CD14-positive monocyte (primary cell): ENCODE measurements at regions not wholly inside any gene's neighbourhood (a gene's known extent, or its start where the extent isn't known, plus 50 kb on each side); places are given as distances from the start of the nearest gene placed in this dataset.

Source experiments
- DNase-seq, 3 donors: peaks; one replicate each; pipeline ENCODE4 v3.0.0-alpha.2; 2011 to 2022
- H2AFZ ChIP-seq: 2 replicates; pipeline ENCODE4 v1.6.0; 2012; ENCODE audit warnings: mild to moderate bottlenecking, low read depth, low read length, inconsistent platforms; ENCODE audit not compliant: insufficient read depth, poor library complexity, severe bottlenecking
- H3K27ac ChIP-seq, 2 donors: 1 replicate in 1 of 2; 2 replicates in 1 of 2; pipeline ENCODE4 v1.5.1; 2012 to 2013; ENCODE audit warnings: low read length in 2 of 2, control low read depth in 1 of 2, inconsistent platforms in 1 of 2, low read depth in 1 of 2, mild to moderate bottlenecking in 1 of 2
- H3K27me3 ChIP-seq, 2 donors: one replicate each; pipeline versions ENCODE4 v1.6.0 to v1.6.1; 2011 to 2013; ENCODE audit warnings: low read length in 2 of 2; ENCODE audit not compliant: control insufficient read depth in 2 of 2, insufficient read depth in 2 of 2
- H3K36me3 ChIP-seq, 2 donors: replicated peaks in 1 of 2; 1 replicate in 1 of 2; 2 replicates in 1 of 2; pipeline versions ENCODE4 v1.5.1 to v1.6.1; 2012 to 2013; ENCODE audit warnings: low read length in 2 of 2, control low read depth in 1 of 2, inconsistent platforms in 1 of 2, mild to moderate bottlenecking in 1 of 2; ENCODE audit not compliant: insufficient read depth in 2 of 2, control insufficient read depth in 1 of 2
- H3K4me1 ChIP-seq, 2 donors: 1 replicate in 1 of 2; 2 replicates in 1 of 2; pipeline versions ENCODE4 v1.5.1 to v1.6.1; 2012 to 2013; ENCODE audit warnings: low read length in 2 of 2, control low read depth in 1 of 2, inconsistent platforms in 1 of 2, mild to moderate bottlenecking in 1 of 2, moderate library complexity in 1 of 2; ENCODE audit not compliant: insufficient read depth in 2 of 2, control insufficient read depth in 1 of 2
- H3K4me2 ChIP-seq: replicated peaks from 2 replicates; pipeline ENCODE3; 2012; ENCODE audit warnings: low read length, moderate library complexity, mild to moderate bottlenecking; ENCODE audit not compliant: poor library complexity, severe bottlenecking; ENCODE audit errors: extremely low read depth
- H3K4me3 ChIP-seq, 3 experiments: fragments of 200-600 bp in 1 of 3; sonication (generic) in 1 of 3; replicated peaks in 1 of 3; 1 replicate in 2 of 3; 2 replicates in 1 of 3; pipeline ENCODE4 v1.5.1; 2011 to 2013; ENCODE audit warnings: low read length in 3 of 3, mild to moderate bottlenecking in 3 of 3, control low read depth in 2 of 3, low read depth in 2 of 3, inconsistent platforms in 1 of 3, moderate library complexity in 1 of 3
- H3K79me2 ChIP-seq: 2 replicates; pipeline ENCODE4 v1.6.0; 2012; ENCODE audit warnings: mild to moderate bottlenecking, control low read depth, inconsistent platforms, low read length, moderate library complexity; ENCODE audit not compliant: insufficient read depth
- H3K9ac ChIP-seq: 2 replicates; pipeline ENCODE4 v1.6.0; 2017; ENCODE audit warnings: low read length, mild to moderate bottlenecking; ENCODE audit not compliant: insufficient read depth, poor library complexity, severe bottlenecking
- H3K9me3 ChIP-seq, 2 donors: replicated peaks in 1 of 2; 1 replicate in 1 of 2; 2 replicates in 1 of 2; pipeline versions ENCODE4 v1.5.1 to v1.6.1; 2012 to 2013; ENCODE audit warnings: low read length in 2 of 2, control low read depth in 1 of 2; ENCODE audit not compliant: control insufficient read depth in 1 of 2, insufficient read depth in 1 of 2
- H4K20me1 ChIP-seq: 2 replicates; pipeline ENCODE4 v1.6.0; 2012; ENCODE audit warnings: mild to moderate bottlenecking, low read length, control low read depth, moderate library complexity; ENCODE audit not compliant: insufficient read depth
- H3K27ac Mint-ChIP-seq, 7 donors: one replicate each; pipeline ENCODE4 v1.8.0; 2020; ENCODE audit warnings: mild to moderate bottlenecking in 7 of 7, mixed read lengths in 7 of 7, moderate library complexity in 6 of 7, inconsistent platforms in 2 of 7
- H3K27me3 Mint-ChIP-seq, 3 donors: one replicate each; pipeline ENCODE4 v1.8.0; 2021 to 2022; ENCODE audit warnings: low read depth in 3 of 3, mild to moderate bottlenecking in 3 of 3, mixed read lengths in 3 of 3, moderate library complexity in 3 of 3, inconsistent platforms in 1 of 3
- H3K36me3 Mint-ChIP-seq, 2 donors: one replicate each; pipeline ENCODE4 v1.8.0; 2020; ENCODE audit warnings: mixed read lengths in 2 of 2, inconsistent platforms in 1 of 2, mild to moderate bottlenecking in 1 of 2
- H3K4me1 Mint-ChIP-seq: one replicate; pipeline ENCODE4 v1.8.0; 2020; ENCODE audit warnings: mild to moderate bottlenecking, mixed read lengths
- H3K4me3 Mint-ChIP-seq, 2 donors: one replicate each; pipeline ENCODE4 v1.8.0; 2020; ENCODE audit warnings: mild to moderate bottlenecking in 2 of 2, mixed read lengths in 2 of 2, moderate library complexity in 1 of 2
- H3K9me3 Mint-ChIP-seq, 7 donors: one replicate each; pipeline ENCODE4 v1.8.0; 2020 to 2022; ENCODE audit warnings: mixed read lengths in 7 of 7, mild to moderate bottlenecking in 6 of 7, moderate library complexity in 6 of 7, inconsistent platforms in 2 of 7
- WGBS: methylation state at CpG from one replicate; pipeline ENCODE4 v1.1.5; 2013; ENCODE audit warnings: missing lambda C conversion rate; ENCODE audit not compliant: insufficient coverage; 5-methylcytosine and 5-hydroxymethylcytosine counted together
- intact Hi-C, 2 donors: fragments of 100-400 bp; cut with micrococcal nuclease; formaldehyde crosslinking; loops; one replicate each; pipeline versions ENCODE4 v1.15.0 to v1.15.1; 2023
- TF ChIP-seq, protein P1 (sequence below): fragments of 200-600 bp; IDR thresholded peaks from one replicate; pipeline ENCODE4 v1.8.0; 2022; ENCODE audit warnings: antibody characterized with exemption, mild to moderate bottlenecking

GRCh38 chr7:81040496-81040895, 121.6 kb upstream of the SEMA3C start:
- no peak overlapping the region for H3K4me3 ChIP-seq
- no peak overlapping the region for H3K4me3 Mint-ChIP-seq
- H3K9me3 Mint-ChIP-seq, result peaks cover 8 to 37% (median 30%) of the 10 kb centered on the region in 7 donors
- no peaks in the 10 kb centered on the region for H3K36me3 Mint-ChIP-seq
- H2AFZ ChIP-seq, result no peak overlapping the region
- no peak overlapping the region for H3K4me2 ChIP-seq
- H3K79me2 ChIP-seq, result no peaks in the 10 kb centered on the region
- intact Hi-C loops, result no loop called here
- no peak overlapping the region for H3K27ac ChIP-seq
- peaks cover 0 to 32% of the 10 kb centered on the region in 2 donors for H3K9me3 ChIP-seq
- no peaks in the 10 kb centered on the region for H3K27me3 ChIP-seq
- TF ChIP-seq, protein P1, sequence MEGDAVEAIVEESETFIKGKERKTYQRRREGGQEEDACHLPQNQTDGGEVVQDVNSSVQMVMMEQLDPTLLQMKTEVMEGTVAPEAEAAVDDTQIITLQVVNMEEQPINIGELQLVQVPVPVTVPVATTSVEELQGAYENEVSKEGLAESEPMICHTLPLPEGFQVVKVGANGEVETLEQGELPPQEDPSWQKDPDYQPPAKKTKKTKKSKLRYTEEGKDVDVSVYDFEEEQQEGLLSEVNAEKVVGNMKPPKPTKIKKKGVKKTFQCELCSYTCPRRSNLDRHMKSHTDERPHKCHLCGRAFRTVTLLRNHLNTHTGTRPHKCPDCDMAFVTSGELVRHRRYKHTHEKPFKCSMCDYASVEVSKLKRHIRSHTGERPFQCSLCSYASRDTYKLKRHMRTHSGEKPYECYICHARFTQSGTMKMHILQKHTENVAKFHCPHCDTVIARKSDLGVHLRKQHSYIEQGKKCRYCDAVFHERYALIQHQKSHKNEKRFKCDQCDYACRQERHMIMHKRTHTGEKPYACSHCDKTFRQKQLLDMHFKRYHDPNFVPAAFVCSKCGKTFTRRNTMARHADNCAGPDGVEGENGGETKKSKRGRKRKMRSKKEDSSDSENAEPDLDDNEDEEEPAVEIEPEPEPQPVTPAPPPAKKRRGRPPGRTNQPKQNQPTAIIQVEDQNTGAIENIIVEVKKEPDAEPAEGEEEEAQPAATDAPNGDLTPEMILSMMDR, result no peak
- no CpG with 5 or more reads among the region's 1 CpG for WGBS
- no peak overlapping the region for H3K9ac ChIP-seq
- no peaks in the 10 kb centered on the region for H3K36me3 ChIP-seq
- DNase-seq, result no peak
- H3K4me1 Mint-ChIP-seq, result no peaks in the 10 kb centered on the region
- peaks cover 0 to 5% (median 1%) of the 10 kb centered on the region in 3 donors for H3K27me3 Mint-ChIP-seq
- H3K4me1 ChIP-seq, result no peaks in the 10 kb centered on the region
- no peaks in the 10 kb centered on the region for H4K20me1 ChIP-seq
- no peak overlapping the region for H3K27ac Mint-ChIP-seq

DNA sequence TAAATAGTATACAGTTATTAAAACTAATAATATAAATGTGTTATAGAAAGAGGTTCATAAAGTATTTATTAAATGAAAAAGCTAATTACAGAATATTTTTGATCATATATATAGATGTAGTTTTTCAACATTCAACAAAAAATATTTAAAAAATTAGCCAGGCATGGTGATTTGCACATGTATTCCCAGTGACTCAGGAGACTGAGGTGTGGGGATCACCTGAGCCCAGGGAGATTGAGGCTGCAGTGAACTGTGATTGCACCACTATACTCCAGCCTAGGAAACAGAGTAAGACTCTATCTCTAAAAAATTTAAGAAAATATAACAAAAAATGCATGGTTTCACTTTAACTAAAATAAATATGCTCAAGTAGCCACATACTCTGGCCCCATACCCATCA, 118.0 kb upstream of the SEMA3C start:
- DNase-seq, result no peak
- no peak overlapping the region for H3K27ac ChIP-seq
- H3K4me3 ChIP-seq, result no peak overlapping the region
- H3K4me2 ChIP-seq, result no peak overlapping the region
- TF ChIP-seq, protein P1, result no peak
- H3K27me3 ChIP-seq, result no peaks in the 10 kb centered on the region
- Mint-ChIP-seq H3K27me3 (peaks cover 0 to 1% (median 0%) of the 10 kb centered on the region in 3 donors), H3K4me1 (no peaks in the 10 kb centered on the region), H3K4me3 (no peak overlapping the region), H3K36me3 (no peaks in the 10 kb centered on the region), H3K27ac (no peak overlapping the region), H3K9me3 (peaks cover 2 to 23% (median 13%) of the 10 kb centered on the region in 7 donors)
- H3K9ac ChIP-seq, result no peak overlapping the region
- H2AFZ ChIP-seq, result no peak overlapping the region
- H3K9me3 ChIP-seq, result peaks cover 0 to 19% of the 10 kb centered on the region in 2 donors
- H3K79me2 ChIP-seq, result no peaks in the 10 kb centered on the region
- H3K4me1 ChIP-seq, result no peaks in the 10 kb centered on the region
- intact Hi-C loops, result no loop called here
- no peaks in the 10 kb centered on the region for H4K20me1 ChIP-seq
- H3K36me3 ChIP-seq, result no peaks in the 10 kb centered on the region
